HUES48 (cell line): ENCODE measurements at regions not wholly inside any gene's neighbourhood (a gene's known extent, or its start where the extent isn't known, plus 50 kb on each side); places are given as distances from the start of the nearest gene placed in this dataset.

Experiments used
- H3K27ac ChIP-seq: one replicate; pipeline ENCODE4 v1.7.0; 2013; ENCODE audit warnings: low read depth, low read length, inconsistent platforms
- H3K27me3 ChIP-seq: 2 replicates; pipeline ENCODE4 v1.6.1; 2013; ENCODE audit warnings: mild to moderate bottlenecking, low read length; ENCODE audit not compliant: control insufficient read depth, insufficient read depth
- H3K36me3 ChIP-seq: 2 replicates; pipeline ENCODE4 v1.6.1; 2013; ENCODE audit warnings: low read length; ENCODE audit not compliant: control insufficient read depth, insufficient read depth
- H3K4me1 ChIP-seq: 2 replicates; pipeline ENCODE4 v1.6.1; 2013; ENCODE audit warnings: mild to moderate bottlenecking, low read length; ENCODE audit not compliant: control insufficient read depth, insufficient read depth
- H3K4me3 ChIP-seq: 2 replicates; pipeline ENCODE4 v1.5.1; 2013; ENCODE audit warnings: mild to moderate bottlenecking, low read depth, low read length
- H3K9ac ChIP-seq: 2 replicates; pipeline ENCODE4 v1.6.1; 2013; ENCODE audit warnings: mild to moderate bottlenecking, low read depth, low read length, moderate library complexity
- H3K9me3 ChIP-seq: 2 replicates; pipeline ENCODE4 v1.6.1; 2013; ENCODE audit warnings: low read length; ENCODE audit not compliant: control insufficient read depth, insufficient read depth

DNA sequence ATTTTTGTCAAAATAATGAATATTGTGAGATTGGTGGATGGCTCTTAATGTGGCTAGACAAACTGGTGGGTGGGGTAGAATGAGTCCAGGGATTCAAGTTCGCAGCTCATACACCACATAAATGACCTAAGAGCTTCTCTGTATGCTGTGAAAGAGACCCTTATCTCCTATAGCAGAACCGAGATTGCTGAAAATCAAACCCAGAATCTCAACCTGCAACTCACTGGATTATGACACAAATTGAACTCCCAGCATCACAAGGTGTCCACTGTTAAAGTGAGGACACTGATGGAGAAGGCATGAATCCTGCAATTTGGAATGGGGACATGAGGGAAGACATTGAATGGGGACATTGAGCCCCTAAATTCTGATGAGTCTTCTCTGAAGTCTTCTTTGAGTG is 51.3 kb upstream of the CNKSR3 start:
- Histone ChIP-seq H3K27ac (no peak overlapping the region), H3K9ac (no peak overlapping the region), H3K4me1 (no peaks in the 10 kb centered on the region), H3K4me3 (no peak overlapping the region), H3K27me3 (no peaks in the 10 kb centered on the region), H3K36me3 (no peaks in the 10 kb centered on the region), H3K9me3 (no peaks in the 10 kb centered on the region)

DNA sequence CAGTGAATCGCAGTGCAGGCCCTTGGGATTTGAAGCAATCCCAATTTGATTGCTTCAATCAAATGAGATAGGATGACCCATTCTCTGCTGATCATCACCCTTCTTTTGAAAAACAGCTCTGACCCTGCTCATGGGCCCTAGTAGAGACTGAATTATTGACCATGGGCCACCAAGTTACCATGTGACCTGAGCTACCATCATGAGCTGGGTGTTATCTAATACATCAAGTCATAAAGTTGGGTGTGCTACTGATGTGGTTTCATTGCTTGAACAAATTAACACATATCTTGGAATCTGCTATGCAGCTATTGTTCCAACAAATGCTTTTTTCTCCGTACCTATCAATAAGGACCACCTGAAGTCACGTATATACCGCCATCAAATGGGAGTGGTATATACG is 54.8 kb upstream of the CNKSR3 start:
- Histone ChIP-seq H3K4me3 (no peak overlapping the region), H3K36me3 (no peaks in the 10 kb centered on the region), H3K9me3 (no peaks in the 10 kb centered on the region), H3K4me1 (no peaks in the 10 kb centered on the region), H3K27me3 (no peaks in the 10 kb centered on the region), H3K9ac (no peak overlapping the region), H3K27ac (no peak overlapping the region)

DNA sequence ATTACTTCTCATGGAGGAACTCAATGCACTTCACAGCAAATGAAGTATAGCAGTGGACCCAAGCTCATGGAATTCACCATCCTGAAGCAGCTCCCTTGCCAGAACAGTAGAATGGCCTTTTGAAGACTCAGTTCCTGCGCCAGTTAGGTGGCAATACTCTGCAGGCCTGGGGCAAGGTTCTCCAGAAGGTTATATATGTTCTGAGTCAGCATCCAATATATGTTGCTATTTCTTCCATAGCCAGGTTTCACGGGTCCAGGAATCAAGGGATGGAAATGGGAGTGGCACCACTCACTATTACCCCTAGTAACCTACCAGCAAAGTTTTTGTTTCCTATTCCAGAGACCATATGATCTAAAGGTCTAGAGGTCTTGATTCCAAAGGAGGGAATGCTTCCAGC is 56.4 kb upstream of the CNKSR3 start:
- Histone ChIP-seq H3K9ac (no peak overlapping the region), H3K9me3 (no peaks in the 10 kb centered on the region), H3K36me3 (no peaks in the 10 kb centered on the region), H3K27me3 (no peaks in the 10 kb centered on the region), H3K27ac (no peak overlapping the region), H3K4me1 (no peaks in the 10 kb centered on the region), H3K4me3 (no peak overlapping the region)

DNA sequence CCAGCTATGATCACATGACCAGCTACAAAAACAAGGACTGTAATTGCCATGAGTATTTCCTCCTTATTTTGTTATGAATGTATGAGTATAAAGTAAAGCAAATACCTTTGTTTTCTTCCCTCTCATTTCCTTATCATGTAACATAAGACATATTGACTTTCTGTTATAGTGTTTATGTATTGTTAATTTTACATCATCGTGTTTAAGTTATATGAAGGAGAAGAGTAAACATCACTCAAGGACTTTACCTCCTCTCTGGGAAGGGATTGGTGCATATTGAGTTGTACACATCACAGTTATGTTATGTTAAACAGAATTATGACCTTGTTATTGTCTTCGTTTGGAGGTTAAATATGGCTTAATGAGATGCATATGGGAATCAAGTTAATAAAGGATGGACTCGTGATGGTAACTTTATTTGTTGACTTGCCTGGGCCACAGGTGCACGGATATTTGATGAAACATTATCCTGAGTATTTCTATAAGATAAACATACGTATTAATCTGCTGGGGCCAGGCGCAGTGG is 57.3 kb upstream of the CNKSR3 start:
- Histone ChIP-seq H3K36me3 (no peaks in the 10 kb centered on the region), H3K9ac (no peak overlapping the region), H3K9me3 (no peaks in the 10 kb centered on the region), H3K27me3 (no peaks in the 10 kb centered on the region), H3K27ac (no peak overlapping the region), H3K4me1 (no peaks in the 10 kb centered on the region), H3K4me3 (no peak overlapping the region)

DNA sequence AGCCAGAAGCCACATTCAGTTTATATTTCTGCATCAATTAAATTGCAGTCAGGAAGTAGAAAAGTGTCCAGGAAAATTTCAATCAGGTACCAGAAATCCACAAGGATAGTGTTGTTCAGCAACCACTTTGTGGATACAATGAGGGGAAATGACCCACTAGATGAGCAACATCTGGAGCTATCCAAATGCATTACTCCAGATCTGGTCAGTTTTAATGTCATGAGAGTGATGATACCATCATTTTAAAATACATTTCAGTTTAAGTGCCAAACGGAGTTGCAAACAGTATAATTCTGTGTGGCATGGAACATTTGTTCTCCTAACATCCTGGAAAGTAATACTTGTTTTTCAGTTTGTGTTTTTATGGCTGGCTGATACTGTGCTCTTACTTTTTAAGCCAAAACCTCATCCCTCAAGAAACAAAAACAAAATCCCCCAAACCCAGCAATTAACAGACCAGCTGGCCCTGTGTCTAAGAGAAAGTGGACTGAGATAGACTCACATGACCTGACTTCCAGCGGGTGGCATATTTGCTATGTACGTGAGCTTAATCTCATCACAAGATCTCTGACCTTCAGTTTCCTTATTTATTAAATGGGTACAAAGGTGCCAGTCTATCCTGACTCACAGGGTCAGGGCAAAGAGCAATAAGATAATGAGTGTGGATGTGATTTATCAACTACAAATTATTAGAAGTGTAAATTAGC is 58.8 kb upstream of the CNKSR3 start:
- no peak overlapping the region for H3K9ac ChIP-seq
- H3K9me3 ChIP-seq: no peaks in the 10 kb centered on the region
- H3K4me1 ChIP-seq: no peaks in the 10 kb centered on the region
- H3K27ac ChIP-seq: no peak overlapping the region
- no peaks in the 10 kb centered on the region for H3K27me3 ChIP-seq
- H3K36me3 ChIP-seq: no peaks in the 10 kb centered on the region
- H3K4me3 ChIP-seq: no peak overlapping the region

DNA sequence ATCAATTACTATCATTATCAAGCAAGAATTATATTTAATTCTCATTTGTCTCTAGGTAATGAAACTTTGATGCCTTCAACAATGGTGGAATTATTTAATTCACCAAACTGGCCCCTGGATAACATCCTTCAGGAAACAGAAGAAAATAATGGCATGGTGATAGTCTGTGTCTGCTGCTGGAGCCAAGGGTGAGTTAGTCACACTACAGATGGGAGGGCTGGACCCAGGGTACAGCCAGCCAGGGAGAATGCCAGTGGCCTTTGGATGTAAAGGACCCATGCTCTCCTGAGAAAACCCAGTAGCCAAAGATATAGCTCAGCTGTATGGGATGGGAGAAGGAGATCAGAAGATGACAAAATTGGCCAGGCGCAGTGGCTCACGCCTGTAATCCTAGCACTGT is 60.0 kb upstream of the CNKSR3 start:
- H3K27ac ChIP-seq: no peak overlapping the region

DNA sequence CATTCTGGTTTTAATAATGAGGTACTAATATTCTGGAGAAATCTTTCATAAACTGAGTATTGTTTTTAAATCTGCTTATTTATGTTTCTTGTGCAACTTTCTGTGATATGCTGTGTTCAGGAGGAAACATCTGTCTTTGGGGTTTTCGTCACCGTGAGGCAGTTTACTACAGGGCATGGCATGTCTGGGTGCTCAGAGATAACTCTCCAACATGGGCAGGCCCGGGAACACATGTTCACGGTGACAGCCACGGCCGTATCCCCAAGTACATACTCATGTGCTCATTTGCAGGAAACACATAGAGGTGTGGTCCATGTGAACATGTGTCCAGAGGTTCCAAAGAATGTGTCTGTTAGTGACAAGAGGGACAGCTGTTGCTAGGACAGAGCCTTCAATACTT is 62.1 kb upstream of the CNKSR3 start:
- no peaks in the 10 kb centered on the region for H3K27me3 ChIP-seq
- no peak overlapping the region for H3K27ac ChIP-seq
- H3K9ac ChIP-seq: no peak overlapping the region

More for the DNA sequence above, 60.0 kb upstream of the CNKSR3 start:
- no peak overlapping the region for H3K9ac ChIP-seq
- H3K9me3 ChIP-seq: no peaks in the 10 kb centered on the region
- no peaks in the 10 kb centered on the region for H3K36me3 ChIP-seq
- no peaks in the 10 kb centered on the region for H3K27me3 ChIP-seq
- no peaks in the 10 kb centered on the region for H3K4me1 ChIP-seq
- H3K4me3 ChIP-seq: no peak overlapping the region

DNA sequence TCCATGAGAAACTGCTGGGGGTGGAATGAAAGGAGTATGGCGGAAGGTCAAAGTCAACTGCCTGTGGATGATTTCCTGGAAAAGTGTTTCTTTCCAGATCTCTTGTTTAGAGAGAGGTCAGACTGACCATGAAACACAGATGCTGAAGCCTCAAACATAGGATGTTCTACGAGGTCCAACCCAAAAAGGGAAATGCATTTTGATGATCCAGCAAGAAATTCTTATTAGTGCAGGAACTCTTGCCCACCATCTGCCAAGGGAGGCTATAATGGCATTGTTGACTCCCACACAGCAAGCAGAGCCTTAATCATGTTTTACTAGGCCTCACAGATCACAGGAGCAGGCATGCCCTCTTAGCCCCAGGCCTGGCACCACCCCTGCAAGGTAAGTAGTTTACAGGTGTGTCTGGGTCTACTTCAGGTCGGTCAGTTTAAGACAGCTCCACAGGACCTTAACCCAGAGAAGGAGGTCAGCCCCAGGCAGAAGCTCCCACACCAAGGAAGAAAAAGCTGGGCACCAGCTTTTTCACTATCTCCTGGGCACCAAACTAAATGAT is 67.6 kb upstream of the CNKSR3 start:
- H3K4me1 ChIP-seq: no peaks in the 10 kb centered on the region
- no peak overlapping the region for H3K9ac ChIP-seq
- H3K4me3 ChIP-seq: no peak overlapping the region
- no peak overlapping the region for H3K27ac ChIP-seq
- no peaks in the 10 kb centered on the region for H3K9me3 ChIP-seq
- H3K36me3 ChIP-seq: no peaks in the 10 kb centered on the region
- H3K27me3 ChIP-seq: no peaks in the 10 kb centered on the region

More for the DNA sequence above, 62.1 kb upstream of the CNKSR3 start:
- Histone ChIP-seq H3K4me1 (no peaks in the 10 kb centered on the region), H3K36me3 (no peaks in the 10 kb centered on the region), H3K4me3 (no peak overlapping the region), H3K9me3 (no peaks in the 10 kb centered on the region)

DNA sequence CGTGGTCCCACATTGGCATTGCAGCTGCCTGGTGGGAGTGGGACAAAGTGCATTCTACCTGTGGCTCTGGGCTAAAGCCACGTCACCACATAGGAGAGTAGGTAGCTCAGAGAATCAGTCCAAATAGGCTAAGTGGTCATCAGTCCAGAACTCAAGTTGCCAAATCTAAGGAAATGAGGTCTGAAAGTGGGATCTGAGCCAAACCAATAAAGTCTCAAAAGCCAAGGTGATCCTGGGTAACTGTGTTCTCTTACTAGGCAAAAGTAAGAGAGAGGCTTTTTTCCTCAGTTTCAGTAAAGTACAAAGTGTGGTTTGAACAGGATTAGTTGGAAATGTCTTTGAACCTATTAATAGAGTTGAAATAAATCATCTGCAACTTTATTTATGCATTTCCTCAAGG is 68.6 kb upstream of the CNKSR3 start:
- Histone ChIP-seq H3K36me3 (no peaks in the 10 kb centered on the region), H3K4me1 (no peaks in the 10 kb centered on the region), H3K27me3 (no peaks in the 10 kb centered on the region), H3K9me3 (no peaks in the 10 kb centered on the region), H3K4me3 (no peak overlapping the region), H3K27ac (no peak overlapping the region), H3K9ac (no peak overlapping the region)

DNA sequence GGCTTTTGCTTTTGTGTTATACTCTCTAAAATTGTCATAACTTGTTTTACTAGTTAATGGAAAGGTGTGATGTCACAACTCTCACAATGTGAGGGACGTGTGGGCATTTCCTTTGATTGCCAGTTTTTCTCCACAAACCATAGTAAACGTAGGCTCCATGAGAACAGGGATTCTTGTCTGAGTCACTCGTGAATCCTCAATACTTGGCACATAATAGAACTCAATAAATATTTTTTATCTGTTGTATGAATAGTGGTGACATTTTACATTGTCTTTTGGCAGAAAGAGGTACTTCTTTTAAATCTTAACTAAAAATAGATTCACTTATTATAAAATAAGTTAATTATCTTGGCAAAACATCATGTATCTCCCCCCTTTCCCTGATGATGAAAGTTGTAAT is 69.0 kb upstream of the CNKSR3 start:
- no peaks in the 10 kb centered on the region for H3K27me3 ChIP-seq
- no peak overlapping the region for H3K9ac ChIP-seq
- no peaks in the 10 kb centered on the region for H3K4me1 ChIP-seq
- H3K36me3 ChIP-seq: no peaks in the 10 kb centered on the region
- no peak overlapping the region for H3K27ac ChIP-seq
- no peak overlapping the region for H3K4me3 ChIP-seq
- no peaks in the 10 kb centered on the region for H3K9me3 ChIP-seq

DNA sequence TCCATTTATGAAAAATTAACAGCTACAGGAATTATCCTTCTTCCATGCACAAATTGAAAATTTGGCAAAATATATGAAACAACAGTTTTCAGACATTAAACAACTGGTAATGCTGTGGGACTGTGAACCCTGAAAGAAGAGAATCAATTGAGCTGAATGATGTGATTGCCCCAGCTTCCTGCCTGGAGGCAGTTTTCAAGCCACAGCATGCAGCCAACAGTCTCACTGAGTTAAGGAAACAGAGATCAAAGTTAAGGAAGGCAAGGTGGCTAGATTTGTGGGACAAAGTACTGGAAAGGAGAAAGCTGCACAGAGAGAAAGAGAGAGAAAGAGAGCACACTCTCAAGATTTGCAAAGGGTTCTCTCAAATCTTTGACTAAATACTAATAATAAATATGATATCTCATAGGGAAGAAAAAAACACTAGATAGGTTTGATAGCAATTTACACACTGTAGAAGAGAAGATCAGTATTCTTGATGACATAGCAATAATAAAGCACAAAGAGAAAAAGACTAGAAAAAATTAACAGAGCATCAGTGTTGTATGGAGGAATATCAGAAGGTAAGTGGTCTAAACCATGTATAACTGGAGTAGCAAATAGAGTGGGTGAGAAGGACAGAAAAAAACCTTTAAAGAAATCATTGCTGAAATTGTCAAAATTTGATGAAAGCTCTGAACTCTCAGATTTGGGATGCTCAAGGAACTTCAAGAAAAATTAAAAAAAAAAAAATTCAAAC is 70.1 kb upstream of the CNKSR3 start:
- H3K9me3 ChIP-seq: no peaks in the 10 kb centered on the region
- H3K4me3 ChIP-seq: no peak overlapping the region
- no peak overlapping the region for H3K27ac ChIP-seq
- H3K4me1 ChIP-seq: no peaks in the 10 kb centered on the region
- H3K27me3 ChIP-seq: no peaks in the 10 kb centered on the region
- no peak overlapping the region for H3K9ac ChIP-seq
- no peaks in the 10 kb centered on the region for H3K36me3 ChIP-seq
